ENCODE measurements at regions not wholly inside any gene's neighbourhood (a gene's known extent, or its start where the extent isn't known, plus 50 kb on each side); places are given as distances from the start of the nearest gene placed in this dataset.

GRCh38 chr12:105554223-105554678 is 223.8 kb downstream of the C12orf75 start:
- Histone ChIP-seq H3K4me3 (no peak overlapping the region), H3K36me3 (no peaks in the 10 kb centered on the region), H3K4me1 (no peaks in the 10 kb centered on the region), H3K9me3 (no peaks in the 10 kb centered on the region), H3K27ac (no peak overlapping the region), H3K27me3 (no peaks in the 10 kb centered on the region)
- no peak for DNase-seq (ENCODE audit: extremely low spot score in 2 of 2)
- intact Hi-C loops (cut with DNase I), result no loop called here
- no peak for TF ChIP-seq POLR2AphosphoS5 (IDR thresholded peaks at IDR 0.05; ENCODE audit: insufficient read depth in 1 of 2, low read depth in 1 of 2)

- no peak for TF ChIP-seq POLR2A (IDR thresholded peaks at IDR 0.05)
- no peak for TF ChIP-seq CTCF (IDR thresholded peaks at IDR 0.05)
- TF ChIP-seq POLR2AphosphoS5 (IDR thresholded peaks at IDR 0.05; ENCODE audit: insufficient read depth in 1 of 2, low read depth in 1 of 2), result no peak
- DNase-seq (ENCODE audit: extremely low spot score in 2 of 2), result no peak
- H3K9me3 ChIP-seq, result no peaks in the 10 kb centered on the region
- no peaks in the 10 kb centered on the region for H3K4me1 ChIP-seq
- intact Hi-C loops (cut with DNase I), result no loop called here
- H3K27ac ChIP-seq, result no peak overlapping the region
- no peaks in the 10 kb centered on the region for H3K27me3 ChIP-seq
- no peaks in the 10 kb centered on the region for H3K36me3 ChIP-seq
- no peak overlapping the region for H3K4me3 ChIP-seq
These were observed 224.4 kb downstream of the C12orf75 start for GRCh38 chr12:105554856-105555255.

- Histone ChIP-seq H3K36me3 (no peaks in the 10 kb centered on the region), H3K27me3 (no peaks in the 10 kb centered on the region), H3K9me3 (no peaks in the 10 kb centered on the region), H3K4me1 (no peaks in the 10 kb centered on the region), H3K4me3 (no peak overlapping the region), H3K27ac (no peak overlapping the region)
- DNase-seq (ENCODE audit: extremely low spot score in 2 of 2), result no peak
- intact Hi-C loops (cut with DNase I), result no loop called here
- no peak for TF ChIP-seq CTCF (IDR thresholded peaks at IDR 0.05)
These were observed 225.2 kb downstream of the C12orf75 start for GRCh38 chr12:105555556-105556295.

GRCh38 chr12:105559310-105559709 is 228.8 kb downstream of the C12orf75 start:
- Histone ChIP-seq H3K27ac (no peak overlapping the region), H3K4me3 (no peak overlapping the region), H3K4me1 (no peaks in the 10 kb centered on the region), H3K36me3 (no peaks in the 10 kb centered on the region), H3K9me3 (no peaks in the 10 kb centered on the region), H3K27me3 (no peaks in the 10 kb centered on the region)
- DNase-seq (ENCODE audit: extremely low spot score in 2 of 2), result no peak
- intact Hi-C loops (cut with DNase I), result no loop called here
- TF ChIP-seq CTCF (IDR thresholded peaks at IDR 0.05) (no peak), POLR2AphosphoS5 (IDR thresholded peaks at IDR 0.05; ENCODE audit: insufficient read depth in 1 of 2, low read depth in 1 of 2) (no peak), POLR2A (IDR thresholded peaks at IDR 0.05) (no peak)

- no peak overlapping the region for H3K27ac ChIP-seq
- no peak overlapping the region for H3K4me3 ChIP-seq
- H3K9me3 ChIP-seq, result no peaks in the 10 kb centered on the region
- no peaks in the 10 kb centered on the region for H3K4me1 ChIP-seq
- intact Hi-C loops (cut with DNase I), result no loop called here
- no peaks in the 10 kb centered on the region for H3K36me3 ChIP-seq
- no peak for DNase-seq (ENCODE audit: extremely low spot score in 2 of 2)
- H3K27me3 ChIP-seq, result no peaks in the 10 kb centered on the region
- TF ChIP-seq POLR2A (IDR thresholded peaks at IDR 0.05) (no peak), POLR2AphosphoS5 (IDR thresholded peaks at IDR 0.05; ENCODE audit: insufficient read depth in 1 of 2, low read depth in 1 of 2) (no peak), CTCF (IDR thresholded peaks at IDR 0.05) (no peak)
These were observed 231.2 kb downstream of the C12orf75 start for GRCh38 chr12:105561546-105562198.
